ENCODE measurements at regions not wholly inside any gene's neighbourhood (a gene's known extent, or its start where the extent isn't known, plus 50 kb on each side); places are given as distances from the start of the nearest gene placed in this dataset.

DNA sequence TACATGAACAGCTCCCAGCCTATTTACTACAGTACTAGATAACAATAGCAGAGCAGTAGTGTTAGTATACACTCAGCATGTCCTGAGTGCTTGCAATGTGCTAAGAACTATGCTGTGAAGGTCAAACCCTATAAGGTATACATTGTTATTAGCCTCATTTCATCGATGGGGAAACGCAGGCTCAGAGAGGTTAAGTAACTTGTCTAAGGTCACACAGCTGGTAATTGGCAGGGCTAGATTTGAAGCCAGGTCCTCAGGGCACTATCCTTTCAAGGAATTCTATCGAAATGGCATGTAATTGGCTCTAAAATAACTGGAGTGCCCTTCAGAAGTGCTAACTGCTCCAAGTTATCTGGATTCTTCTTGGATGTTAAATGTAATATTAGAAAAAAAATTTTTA is 295.6 kb downstream of the ZNF536 start:
- DNase-seq (ENCODE audit: low read depth) = no peak

DNA sequence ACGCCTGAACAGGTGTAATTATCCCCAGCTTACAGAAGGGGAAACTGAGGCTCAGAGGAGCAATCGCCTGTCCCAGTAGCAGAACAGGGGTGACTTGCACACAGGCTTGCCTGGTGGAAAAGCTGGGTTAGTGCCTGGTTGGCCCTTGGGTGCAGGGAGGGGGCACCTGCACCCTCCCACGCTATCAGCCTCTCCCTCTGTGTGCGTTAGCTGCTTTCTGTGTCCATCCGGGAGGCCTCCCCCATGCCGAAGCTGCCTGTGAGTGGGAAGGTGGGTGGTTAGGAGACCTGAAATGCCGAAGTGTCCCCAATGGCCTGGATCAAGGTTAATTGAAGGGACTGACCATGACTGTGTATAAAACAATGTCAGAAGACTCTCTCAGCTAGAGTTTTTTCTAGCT is 295.0 kb downstream of the ZNF536 start:
- DNase-seq (ENCODE audit: low read depth) = no peak

DNA sequence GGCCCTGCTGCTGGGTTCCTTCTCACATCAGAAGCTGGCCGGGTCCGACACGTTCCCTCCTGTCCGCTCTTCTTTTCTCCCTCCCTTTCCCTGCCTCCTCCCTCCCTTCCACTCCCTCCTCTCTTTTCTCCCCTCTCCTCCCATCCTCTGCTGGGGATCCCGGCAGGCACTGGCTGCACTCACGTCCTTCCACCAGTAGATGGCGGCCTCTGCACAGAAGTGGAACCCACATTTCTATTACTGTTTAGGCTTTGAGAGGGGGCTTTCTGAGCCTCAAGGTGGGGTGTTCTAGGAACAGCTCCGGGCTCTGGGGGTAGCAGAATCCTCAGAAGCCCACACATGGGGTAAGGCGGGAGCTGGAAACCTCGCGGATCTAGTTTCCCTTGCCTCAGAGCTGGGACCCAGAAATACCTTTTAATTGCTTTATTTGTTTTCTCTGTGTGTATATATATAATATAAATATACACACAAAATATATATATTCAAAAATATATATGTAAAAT is 294.2 kb downstream of the ZNF536 start:
- DNase-seq (ENCODE audit: low read depth) = peak; percentile 21

DNA sequence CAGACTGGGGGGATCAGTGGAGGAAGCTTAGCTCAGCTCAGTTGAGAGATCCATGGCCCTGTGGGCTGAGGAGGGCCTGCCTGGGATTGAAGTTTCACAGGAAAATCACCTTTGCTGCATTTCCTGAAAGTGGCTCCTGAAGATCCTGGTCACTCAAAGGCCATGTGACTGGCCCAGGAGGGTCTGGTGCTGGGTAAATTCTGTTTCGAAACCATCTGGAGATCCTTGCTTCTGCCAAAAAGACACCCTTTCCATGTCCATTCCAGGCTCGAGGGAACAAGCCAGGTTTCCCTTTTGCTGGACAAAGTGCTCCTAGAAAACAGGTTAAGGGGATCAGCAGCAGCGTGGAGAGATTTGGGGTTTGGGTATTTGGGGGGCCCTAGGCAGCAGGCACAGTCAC is 293.3 kb downstream of the ZNF536 start:
- no peak for DNase-seq (ENCODE audit: low read depth)

DNA sequence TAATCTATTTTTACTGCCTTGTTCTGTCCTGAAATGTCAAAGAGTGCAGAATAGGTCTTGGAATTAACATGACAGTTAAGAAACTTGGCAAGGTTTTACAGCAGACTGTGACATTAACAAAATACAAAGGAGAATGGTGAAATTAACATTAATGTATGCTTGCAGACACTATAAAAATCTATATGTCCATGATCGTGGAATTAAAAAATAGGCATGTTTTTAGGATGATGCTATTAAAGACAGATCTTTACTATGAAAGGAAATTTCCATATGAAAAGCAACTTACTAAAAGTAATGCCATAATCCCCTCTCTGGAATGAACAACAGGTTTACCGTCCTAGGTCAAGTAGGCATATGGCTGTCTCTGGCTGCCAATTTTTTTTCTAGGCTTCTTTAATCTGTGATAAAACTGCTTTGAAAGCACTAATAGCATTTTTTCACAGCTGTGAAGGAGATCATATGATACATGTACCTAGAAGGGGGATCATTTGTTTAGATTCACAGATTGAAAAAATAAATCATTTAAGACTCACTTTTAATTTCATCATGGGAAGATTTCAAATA is 291.5 kb downstream of the ZNF536 start:
- no peak for DNase-seq (ENCODE audit: low read depth)

DNA sequence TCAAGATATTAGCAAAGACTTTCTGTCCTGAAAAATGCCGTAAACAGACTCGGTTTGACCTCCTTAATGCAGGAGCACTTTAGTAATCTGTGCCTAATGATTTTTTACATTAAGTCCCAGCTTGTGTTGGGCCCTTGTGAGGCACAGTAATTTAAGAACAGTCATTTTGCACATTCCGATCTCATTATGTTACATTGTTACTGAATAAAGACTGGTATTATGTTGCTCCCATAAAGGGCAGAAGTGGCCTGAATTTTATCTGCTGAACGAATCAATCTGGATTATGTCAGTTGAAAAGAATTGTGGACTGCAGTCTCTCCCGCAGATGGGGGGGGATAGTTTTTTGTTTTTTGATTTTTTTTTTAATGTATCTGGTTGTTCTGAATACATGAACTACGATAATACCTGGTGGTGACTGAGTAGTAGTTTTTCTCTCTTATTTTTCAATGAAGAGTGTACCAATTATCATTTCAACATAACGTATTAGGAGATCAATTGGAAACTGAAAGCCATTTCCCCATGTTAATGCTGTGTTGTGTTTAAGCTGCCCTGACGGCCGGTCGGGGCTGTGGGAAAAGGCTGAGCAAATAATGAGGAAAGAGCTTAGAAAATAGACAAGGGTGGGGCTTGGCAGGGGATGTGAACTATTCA is 290.2 kb downstream of the ZNF536 start:
- DNase-seq (ENCODE audit: low read depth) = peak; percentile 5

DNA sequence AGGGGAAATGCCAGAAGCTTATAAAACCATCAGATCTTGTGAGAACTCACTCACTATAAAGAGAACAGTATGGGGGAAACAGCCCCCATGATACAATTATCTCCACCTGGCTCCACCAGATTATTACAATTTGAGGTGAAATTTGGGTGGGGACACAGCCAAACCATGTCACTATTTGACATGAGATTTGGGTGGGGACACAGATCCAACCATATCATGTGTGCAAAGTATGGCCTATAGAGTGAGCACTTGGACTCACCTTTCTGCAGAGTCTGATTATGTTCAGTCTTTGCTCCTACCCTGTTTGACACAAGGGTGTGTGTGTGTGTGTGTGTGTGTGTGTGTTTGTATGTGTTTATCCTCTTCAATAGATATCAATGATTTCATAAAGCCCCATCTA is 287.5 kb downstream of the ZNF536 start:
- no peak for DNase-seq (ENCODE audit: low read depth)

DNA sequence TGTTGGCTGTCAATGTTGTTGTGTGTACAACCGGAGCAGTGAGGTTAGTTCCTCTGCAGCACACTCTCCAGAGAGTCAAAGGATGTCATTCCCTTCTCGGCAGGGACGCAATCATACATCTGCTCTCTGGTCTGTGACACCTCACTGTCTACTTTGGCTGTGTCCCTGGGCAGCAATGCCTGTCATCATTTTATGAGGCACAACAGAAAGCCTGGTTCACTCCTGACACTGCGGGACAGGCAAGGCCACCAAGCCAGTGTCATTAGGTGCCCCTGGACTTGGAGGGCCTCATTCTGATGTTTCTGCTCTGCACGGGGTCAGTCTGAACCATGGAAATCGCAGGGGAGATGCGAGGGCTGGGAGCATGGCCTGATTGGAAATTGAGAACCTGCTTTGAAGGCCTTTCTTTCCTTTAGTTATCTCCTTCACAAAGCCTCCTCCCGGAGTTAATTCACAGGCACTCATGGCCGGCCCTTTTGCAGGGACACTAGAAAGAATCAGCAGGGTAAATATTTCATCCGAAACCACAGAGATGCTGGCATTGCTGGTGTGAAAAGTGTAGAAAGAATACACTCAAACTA is 284.4 kb downstream of the ZNF536 start:
- no peak for DNase-seq (ENCODE audit: low read depth)

DNA sequence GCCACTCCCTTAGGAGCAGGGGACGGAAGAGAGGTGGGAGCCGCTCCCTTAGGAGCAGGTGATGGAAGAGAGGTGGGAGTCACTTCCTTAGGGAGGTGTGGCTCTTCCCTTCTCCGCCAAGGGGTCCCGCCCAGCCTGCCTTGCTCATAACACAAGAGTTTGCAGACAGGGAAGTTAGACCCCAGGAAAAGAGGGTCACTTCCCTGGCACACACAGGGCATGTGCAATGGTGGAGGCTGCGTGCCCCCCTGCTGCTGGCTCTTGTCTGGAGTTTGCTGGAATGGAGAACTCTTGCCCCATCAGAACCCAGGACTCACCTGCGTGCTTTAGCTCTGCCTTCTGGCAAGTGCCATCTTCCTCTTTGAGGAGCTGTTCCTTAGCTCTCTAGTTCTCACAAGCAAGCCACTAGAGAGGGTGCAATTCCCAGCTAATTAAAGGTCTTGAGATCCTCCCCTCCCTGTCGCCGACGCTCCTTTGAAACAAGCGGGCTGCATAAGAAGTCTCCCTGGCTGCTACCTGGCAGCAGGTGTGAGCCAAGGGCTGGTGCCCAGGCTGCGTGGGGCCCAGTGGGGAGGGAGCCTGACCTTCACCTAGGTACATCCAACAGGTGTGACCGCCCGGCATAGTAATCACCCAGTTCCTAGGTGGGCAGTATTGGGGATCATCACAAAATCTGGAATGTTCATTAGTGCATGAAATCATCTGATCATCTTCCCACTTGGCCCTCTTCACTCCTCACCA is 281.6 kb downstream of the ZNF536 start:
- no peak for DNase-seq (ENCODE audit: low read depth)

DNA sequence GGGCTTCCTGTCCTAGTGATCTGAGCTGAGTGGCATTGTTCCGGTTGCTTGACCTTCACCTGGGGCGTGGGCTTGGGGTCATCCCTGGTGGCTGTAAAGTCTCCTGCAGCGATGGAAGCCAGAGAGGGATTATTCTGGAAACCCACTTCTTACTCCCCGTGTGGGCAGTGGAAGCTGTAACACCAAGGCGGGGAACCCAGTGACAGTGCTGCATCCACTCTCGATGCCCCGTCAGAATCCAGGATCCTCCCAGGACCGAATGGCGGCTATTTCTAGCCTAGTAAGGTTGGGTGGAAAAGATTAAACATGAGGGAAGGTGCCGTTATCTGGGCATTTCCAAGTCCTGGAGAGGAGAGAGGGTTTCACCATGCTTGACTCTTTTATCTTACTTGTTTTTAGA is 280.6 kb downstream of the ZNF536 start:
- DNase-seq (ENCODE audit: low read depth) = no peak

DNA sequence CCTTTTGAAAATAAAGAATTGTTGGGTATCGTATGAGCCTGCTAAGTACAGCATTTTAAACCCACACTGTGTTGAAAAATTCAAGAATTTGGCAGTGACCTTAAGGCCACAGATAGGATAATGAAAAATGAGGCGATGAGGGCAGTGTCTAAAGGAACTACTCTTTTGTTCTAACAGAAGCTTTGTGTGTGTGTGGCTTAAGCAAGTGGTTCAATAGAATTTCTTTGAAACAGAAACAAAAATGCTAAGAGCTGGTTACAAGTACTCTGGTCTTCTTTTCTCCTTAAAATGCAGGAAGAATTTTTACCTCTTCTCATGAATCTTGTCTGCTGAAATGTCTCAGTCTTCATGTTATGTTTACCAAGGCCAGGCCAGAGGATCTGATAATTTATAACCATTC is 279.5 kb downstream of the ZNF536 start:
- DNase-seq (ENCODE audit: low read depth) = no peak

DNA sequence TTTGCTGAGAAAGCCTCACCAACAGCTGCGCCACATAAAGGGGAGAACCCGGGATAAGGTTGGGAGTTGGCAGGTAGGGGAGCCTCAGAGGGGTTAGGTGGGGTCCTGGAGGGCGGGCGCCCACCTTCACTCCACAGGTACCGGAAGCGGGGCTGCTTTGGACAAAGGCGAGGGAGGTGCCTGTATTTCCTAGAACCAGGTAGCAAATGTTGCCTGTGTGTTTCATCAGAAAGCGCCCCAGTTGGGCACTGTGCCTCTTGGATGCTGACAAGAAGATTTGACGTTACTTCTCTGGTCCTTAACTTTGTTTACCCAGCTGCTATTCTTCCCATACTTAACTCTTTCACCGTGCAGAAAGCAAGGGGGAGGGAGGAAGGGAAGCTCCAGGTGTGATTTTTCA is 278.9 kb downstream of the ZNF536 start:
- no peak for DNase-seq (ENCODE audit: low read depth)

DNA sequence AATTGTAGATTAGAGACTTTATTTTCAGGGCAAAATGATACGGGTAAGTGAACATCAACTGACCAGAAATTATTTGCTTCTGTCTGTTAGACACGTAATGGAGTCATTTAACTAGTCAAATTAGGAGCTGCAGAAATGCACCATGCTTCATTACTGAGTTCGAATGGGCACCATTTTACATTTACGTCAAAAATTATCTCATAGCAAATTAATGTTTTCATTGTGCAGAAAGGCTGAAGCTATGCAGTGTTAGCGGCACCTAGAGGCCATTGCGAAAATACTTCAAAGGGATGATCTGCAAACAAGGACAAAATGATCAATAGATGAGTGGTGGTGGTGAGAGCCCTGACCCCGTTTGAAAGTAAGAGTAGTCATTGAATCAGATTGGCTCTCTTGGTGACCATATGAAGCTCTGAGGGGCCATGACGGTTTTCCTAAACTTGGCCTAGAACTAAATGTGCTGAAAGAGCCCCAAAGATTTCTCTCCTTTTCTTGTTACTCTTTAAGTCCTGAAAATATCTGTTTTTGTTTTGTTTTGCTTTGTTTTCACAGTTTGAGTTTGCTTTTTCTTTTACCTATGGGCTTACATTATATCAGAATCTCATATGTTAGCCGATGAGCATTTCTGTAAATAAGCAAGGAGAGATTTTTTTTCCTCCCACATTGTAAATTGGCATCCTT is 277.9 kb downstream of the ZNF536 start:
- peak; percentile 38 for DNase-seq (ENCODE audit: low read depth)

DNA sequence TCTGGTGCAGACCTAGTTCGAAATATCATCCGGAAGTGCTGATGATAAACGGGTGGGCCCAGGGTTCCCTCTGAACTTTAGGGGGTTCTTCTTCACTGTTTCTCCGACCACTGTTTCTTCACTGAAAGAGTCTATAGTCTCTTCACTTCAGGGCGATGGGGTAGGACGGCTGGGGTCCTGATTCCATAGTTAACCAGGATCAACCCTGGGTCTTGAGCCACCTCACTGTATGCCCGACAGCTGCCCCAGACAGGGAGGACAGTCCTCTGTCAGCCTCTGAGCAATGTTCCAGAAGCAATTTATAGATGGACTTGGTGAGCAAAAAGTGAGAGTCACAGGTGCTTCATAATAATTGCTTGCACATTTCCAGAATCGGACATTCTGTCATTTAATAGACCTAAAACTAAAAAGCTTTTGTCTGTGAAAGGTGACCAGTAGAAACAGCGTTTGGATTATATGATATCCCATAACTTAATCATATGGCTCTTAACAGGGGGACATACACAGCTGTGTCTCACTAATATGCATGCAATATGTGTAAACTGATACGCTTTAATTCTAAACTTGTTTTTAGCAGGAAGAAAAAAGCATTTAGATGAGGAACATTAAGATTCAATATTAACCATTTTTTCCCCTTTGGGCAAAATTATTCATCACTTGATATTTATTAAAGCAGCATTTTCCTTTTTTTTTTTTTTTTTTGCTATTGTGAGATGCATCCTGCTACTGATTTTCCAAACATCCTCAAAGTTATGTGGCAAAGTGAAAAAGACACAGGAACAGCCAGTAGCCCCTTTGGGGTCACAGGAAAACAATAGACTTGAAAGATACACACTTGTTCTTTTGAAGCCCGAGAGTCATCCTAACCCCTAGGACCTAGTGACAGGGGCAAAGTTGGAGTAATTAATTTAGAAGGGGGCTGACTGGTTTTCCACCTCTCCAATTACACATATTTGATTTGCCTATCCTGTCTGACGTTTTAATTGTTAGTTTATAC is 277.0 kb downstream of the ZNF536 start:
- no peak for DNase-seq (ENCODE audit: low read depth)

DNA sequence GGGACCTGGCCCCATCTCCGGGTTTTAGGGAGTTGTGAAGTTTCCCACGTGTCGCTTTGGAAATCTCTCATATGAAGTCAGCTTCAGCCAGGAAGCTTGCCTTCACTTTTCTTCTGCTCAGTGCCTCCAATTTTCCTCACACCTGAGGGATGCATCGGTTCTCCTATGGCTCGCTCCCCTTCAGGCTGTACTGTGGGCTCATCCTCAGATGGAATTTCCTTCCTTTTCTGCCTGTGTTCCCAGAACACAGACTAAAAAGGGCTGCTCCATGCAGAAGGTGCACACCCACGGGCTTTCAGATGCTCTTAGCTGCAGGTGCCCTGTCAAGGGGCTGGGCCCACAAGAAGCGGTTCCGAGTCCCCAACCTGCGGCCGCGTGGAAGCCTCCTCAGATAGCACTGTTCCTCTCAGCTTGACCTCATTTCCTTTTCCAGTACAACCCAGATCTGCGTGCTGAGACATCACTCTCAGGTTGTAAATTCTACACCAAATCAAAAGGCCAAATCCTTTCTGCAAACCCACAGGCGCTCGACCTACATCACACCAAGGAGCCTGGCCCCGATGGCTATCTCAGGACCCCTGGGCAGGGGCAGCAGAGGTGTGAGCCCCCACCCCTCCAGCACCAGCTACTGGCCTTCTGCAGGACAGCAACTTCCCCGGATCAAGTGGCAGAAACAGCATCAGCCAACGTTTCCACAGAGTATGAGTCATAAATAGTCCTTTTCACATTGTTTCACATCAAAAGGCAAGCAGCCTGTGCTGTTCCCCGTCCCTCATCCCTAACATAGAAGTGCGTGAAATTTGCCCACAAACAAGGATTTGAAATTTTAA is 275.9 kb downstream of the ZNF536 start:
- DNase-seq (ENCODE audit: low read depth) = no peak

DNA sequence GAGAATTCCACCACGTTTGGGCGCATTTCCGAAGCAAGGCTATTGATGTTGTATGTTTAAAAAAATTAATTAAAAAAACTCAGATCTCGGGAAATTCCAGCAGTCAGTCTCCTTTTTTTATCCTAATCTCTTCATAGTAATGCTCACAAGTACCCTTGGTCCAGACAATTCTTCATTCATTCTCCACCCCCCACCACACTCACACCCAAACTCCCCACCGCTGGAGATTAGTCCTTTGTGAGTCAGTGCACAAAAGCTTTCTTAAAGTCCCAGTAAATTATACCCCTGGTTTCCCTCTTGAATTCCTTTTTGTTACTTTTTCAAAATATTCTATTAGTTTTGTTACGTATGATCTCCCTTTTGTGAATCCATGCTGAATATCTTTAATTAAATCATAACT is 274.6 kb downstream of the ZNF536 start:
- no peak for DNase-seq (ENCODE audit: low read depth)

DNA sequence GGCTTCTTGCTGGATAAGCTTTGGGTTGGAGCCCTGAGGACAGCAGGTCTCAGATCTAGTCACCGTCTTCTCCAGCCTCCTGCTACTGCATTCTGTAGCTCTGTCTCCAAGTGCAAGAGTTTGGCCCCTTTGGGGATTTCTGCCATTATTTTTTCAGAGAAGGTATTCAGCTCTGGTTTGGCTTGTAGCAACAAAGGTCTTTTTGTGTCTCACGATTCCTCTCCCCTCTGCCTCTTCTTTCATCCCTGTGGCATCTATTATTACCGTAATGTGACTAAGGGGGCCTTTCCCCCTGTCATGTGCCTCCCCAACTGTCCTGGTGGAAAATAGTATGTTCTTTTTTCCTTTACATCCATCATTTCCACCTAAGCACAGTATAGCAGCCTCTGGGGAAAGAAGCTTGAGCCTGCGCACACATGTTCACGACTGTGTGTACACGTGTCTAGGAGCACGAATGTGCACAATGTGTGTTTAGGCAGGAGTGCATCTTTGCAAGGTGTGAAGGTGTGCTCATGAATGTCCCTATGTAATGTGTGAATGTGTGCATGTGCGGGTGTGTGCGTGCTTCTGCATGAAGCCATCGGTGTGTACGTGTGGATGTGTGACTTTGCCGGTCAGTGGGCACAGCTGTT is 273.9 kb downstream of the ZNF536 start:
- DNase-seq (ENCODE audit: low read depth) = no peak

DNA sequence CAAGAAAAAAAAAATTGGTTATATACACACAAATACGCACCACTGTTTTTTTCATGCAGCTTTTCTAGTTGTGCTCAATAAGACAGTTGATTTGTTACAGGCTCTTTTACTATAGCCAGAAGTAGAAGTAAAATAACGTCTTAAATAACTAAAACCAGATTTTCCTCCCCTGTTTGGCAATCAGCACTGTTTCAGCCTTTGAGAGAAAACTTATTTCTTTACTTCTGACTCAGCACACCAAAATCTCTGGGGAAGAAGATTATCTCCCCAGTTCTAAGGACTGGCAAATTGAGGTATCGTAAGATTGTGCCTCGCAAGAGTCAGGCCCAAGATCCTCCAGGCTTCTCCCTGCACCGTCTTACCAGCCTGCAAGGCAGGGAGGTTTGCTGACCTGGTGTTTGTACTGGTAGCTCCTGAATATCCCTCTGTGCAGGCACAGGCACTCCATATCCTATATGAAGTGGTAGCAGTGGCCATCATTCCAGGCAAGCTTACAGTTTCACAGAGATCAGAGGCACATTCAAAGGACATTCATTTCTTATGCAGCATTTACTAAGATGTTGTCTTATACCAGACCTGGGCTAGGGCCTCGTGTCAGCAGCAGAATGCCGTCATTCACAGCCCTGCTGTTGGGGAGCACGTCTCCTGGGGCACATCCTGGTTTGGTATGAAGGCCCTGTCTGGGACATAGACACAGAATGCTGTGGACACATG is 268.2 kb downstream of the ZNF536 start:
- no peak for DNase-seq (ENCODE audit: low read depth)

DNA sequence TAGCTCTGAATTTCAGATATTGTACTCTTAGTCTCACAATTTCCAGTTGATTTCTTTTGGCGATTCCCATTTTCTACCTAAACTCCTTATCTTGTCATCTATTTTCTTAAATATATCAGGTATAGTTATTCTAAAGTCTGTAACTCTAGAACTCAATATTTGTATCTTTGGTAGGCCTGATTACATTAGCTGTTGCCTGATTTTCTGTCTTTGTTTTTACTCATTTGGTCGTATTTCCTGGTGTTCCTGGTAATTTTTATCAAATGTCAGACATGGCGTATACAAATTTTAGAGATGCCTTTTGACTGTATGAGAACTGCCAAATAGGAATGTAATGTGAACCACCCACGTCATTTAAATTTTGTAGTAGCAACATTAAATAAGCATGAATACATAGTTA is 266.7 kb downstream of the ZNF536 start:
- DNase-seq (ENCODE audit: low read depth) = no peak

All from M059J (cell line).